GM12878 (cell line): ENCODE measurements at regions not wholly inside any gene's neighbourhood (a gene's known extent, or its start where the extent isn't known, plus 50 kb on each side); places are given as distances from the start of the nearest gene placed in this dataset.

Experiments used
- ATAC-seq: fragments of 200-7000 bp; cut with Tn5 transposase; 3 replicates; pipeline ENCODE4 v1.9.1; 2020; ENCODE audit warnings: mild to moderate bottlenecking, moderate library complexity
- BruUV-seq: library from RNA; stranded (reverse); fragments of 400-500 nt; replicated peaks from 2 replicates; lab custom pipeline; 2021; lab: Mats Ljungman, UMichigan
- CTCF ChIA-PET: fragments of 300-600 bp; sonication (Branson Sonifier 250); formaldehyde crosslinking; extraction: SDS; loops from one replicate; lab custom pipeline; 2021; ENCODE audit warnings: inconsistent platforms; lab: Yijun Ruan, JAX
- POLR2A ChIA-PET: fragments of 350-600 bp; formaldehyde crosslinking; extraction: SDS; loops from one replicate; lab custom pipeline; 2021; ENCODE audit warnings: inconsistent platforms; lab: Charles Lee
- RAD21 ChIA-PET: fragments of 300-600 bp; sonication (Branson Sonifier 250); formaldehyde crosslinking; loops from one replicate; lab custom pipeline; 2023; ENCODE audit warnings: antibody characterized with exemption; ENCODE audit not compliant: unreplicated experiment; lab: Charles Lee
- SMC1A ChIA-PET: fragments of 300-600 bp; sonication (Branson Sonifier 250); formaldehyde crosslinking; loops from one replicate; lab custom pipeline; 2023; ENCODE audit not compliant: unreplicated experiment, uncharacterized antibody; lab: Charles Lee
- DNase-seq: peaks from one replicate; pipeline ENCODE4 v3.0.0-alpha.2; 2011; ENCODE audit warnings: low read depth, low spot score
- FAIRE-seq: peaks from 3 replicates; lab custom pipeline; 2011; peaks lifted over from hg19 to GRCh38; lab: Jason Lieb, UNC
- H2AFZ ChIP-seq: 2 replicates; pipeline ENCODE4 v1.6.0; 2011; ENCODE audit warnings: low read depth, low read length, control low read depth; ENCODE audit not compliant: control insufficient read depth
- H3K27ac ChIP-seq: 2 replicates; pipeline ENCODE4 v1.5.1; 2011; ENCODE audit warnings: control low read depth; ENCODE audit not compliant: control insufficient read depth, insufficient read depth
- H3K27me3 ChIP-seq, 2 experiments: replicated peaks in 1 of 2; 2 replicates each; pipeline versions ENCODE4 v1.6.0 to v1.6.1; 2011; ENCODE audit warnings: low read length in 1 of 2; ENCODE audit not compliant: control insufficient read depth in 2 of 2, insufficient read depth in 2 of 2
- H3K36me3 ChIP-seq, 2 experiments: 2 replicates each; pipeline ENCODE4 v1.5.1; 2011; ENCODE audit warnings: low read length in 1 of 2; ENCODE audit not compliant: control insufficient read depth in 2 of 2, insufficient read depth in 2 of 2
- H3K4me1 ChIP-seq: 2 replicates; pipeline ENCODE4 v1.6.1; 2011; ENCODE audit warnings: mild to moderate bottlenecking, low read length, moderate library complexity, mixed read lengths; ENCODE audit not compliant: control insufficient read depth, insufficient read depth
- H3K4me2 ChIP-seq: 2 replicates; pipeline ENCODE4 v1.6.0; 2011; ENCODE audit warnings: control low read depth; ENCODE audit not compliant: control insufficient read depth, insufficient read depth
- H3K4me3 ChIP-seq: fragments of 200-600 bp; sonication (generic); 2 replicates; pipeline ENCODE4 v1.5.1; 2016
- H3K79me2 ChIP-seq: 2 replicates; pipeline ENCODE4 v1.6.0; 2011; ENCODE audit warnings: low read length; ENCODE audit not compliant: control insufficient read depth, insufficient read depth
- H3K9ac ChIP-seq: 2 replicates; pipeline ENCODE4 v1.8.0; 2011; ENCODE audit warnings: low read length, control low read depth, mixed read lengths; ENCODE audit not compliant: control insufficient read depth, insufficient read depth
- H3K9me3 ChIP-seq: replicated peaks from 3 replicates; pipeline ENCODE4 v1.5.1; 2011; ENCODE audit warnings: mild to moderate bottlenecking, low read length; ENCODE audit not compliant: control insufficient read depth, insufficient read depth
- H4K20me1 ChIP-seq: 2 replicates; pipeline ENCODE4 v1.6.0; 2011; ENCODE audit not compliant: control insufficient read depth, insufficient read depth
- ATF7 ChIP-seq: fragments of 450-650 bp; IDR thresholded peaks from 2 replicates; pipeline ENCODE4 v1.6.1; 2016; ENCODE audit warnings: low read depth, mild to moderate bottlenecking
- BCL11A ChIP-seq: IDR thresholded peaks from 2 replicates; pipeline ENCODE4 v1.6.1; 2011; ENCODE audit warnings: low read depth, low read length
- CHD2 ChIP-seq: IDR thresholded peaks from 2 replicates; pipeline ENCODE4 v1.6.1; 2011; ENCODE audit warnings: low read depth, low read length, improper control_type of control experiment, borderline replicate concordance
- DPF2 ChIP-seq: fragments of 450-650 bp; IDR thresholded peaks from 2 replicates; pipeline ENCODE4 v1.6.1; 2017; ENCODE audit warnings: mild to moderate bottlenecking
- IKZF1 ChIP-seq: fragments of 450-650 bp; conservative IDR thresholded peaks from 2 replicates; pipeline ENCODE4 v1.6.1; 2017; ENCODE audit warnings: antibody characterized with exemption, mild to moderate bottlenecking
- IRF4 ChIP-seq: IDR thresholded peaks from 2 replicates; pipeline ENCODE4 v1.6.1; 2011; ENCODE audit warnings: low read depth, low read length
- IRF5 ChIP-seq: fragments of 450-650 bp; IDR thresholded peaks from 2 replicates; pipeline ENCODE4 v1.6.1; 2017; ENCODE audit warnings: borderline replicate concordance
- KDM1A ChIP-seq: fragments of 200-600 bp; sonication (generic); IDR thresholded peaks from 2 replicates; pipeline ENCODE4 v1.6.1; 2016; ENCODE audit warnings: borderline replicate concordance
- MTA2 ChIP-seq: fragments of 450-650 bp; IDR thresholded peaks from 2 replicates; pipeline ENCODE4 v1.6.1; 2016; ENCODE audit warnings: low read depth, mild to moderate bottlenecking, moderate library complexity
- NFIC ChIP-seq: IDR thresholded peaks from 2 replicates; pipeline ENCODE4 v1.6.1; 2012; ENCODE audit warnings: low read depth, mild to moderate bottlenecking, inconsistent platforms, low read length, moderate library complexity
- NR2C1 ChIP-seq: fragments of 450-650 bp; IDR thresholded peaks from 2 replicates; pipeline ENCODE4 v1.6.1; 2017; ENCODE audit warnings: antibody characterized with exemption, mild to moderate bottlenecking, moderate library complexity
- NR2F1 ChIP-seq: fragments of 450-650 bp; conservative IDR thresholded peaks from 2 replicates; pipeline ENCODE4 v1.6.1; 2017; ENCODE audit warnings: mild to moderate bottlenecking
- RAD21 ChIP-seq: IDR thresholded peaks from 2 replicates; pipeline ENCODE4 v1.6.1; 2011; ENCODE audit warnings: mild to moderate bottlenecking, low read depth, low read length, moderate library complexity; ENCODE audit not compliant: insufficient read depth
- RBBP5 ChIP-seq: fragments of 200-600 bp; sonication (generic); conservative IDR thresholded peaks from 2 replicates; pipeline ENCODE4 v1.6.1; 2016
- SMARCA5 ChIP-seq: fragments of 450-650 bp; IDR thresholded peaks from 2 replicates; pipeline ENCODE4 v1.6.1; 2017; ENCODE audit warnings: mild to moderate bottlenecking
- TBL1XR1 ChIP-seq: IDR thresholded peaks from 2 replicates; pipeline ENCODE4 v1.6.1; 2012; ENCODE audit warnings: low read depth, low read length, improper control_type of control experiment
- TCF3 ChIP-seq: IDR thresholded peaks from 2 replicates; pipeline ENCODE4 v1.6.1; 2012; ENCODE audit warnings: low read depth, mild to moderate bottlenecking, low read length, borderline replicate concordance; ENCODE audit not compliant: insufficient read depth
- YBX1 ChIP-seq: fragments of 450-650 bp; IDR thresholded peaks from 2 replicates; pipeline ENCODE4 v1.6.1; 2016; ENCODE audit warnings: antibody characterized with exemption
- YY1 ChIP-seq: IDR thresholded peaks from 2 replicates; pipeline ENCODE4 v1.6.1; 2011; ENCODE audit warnings: low read depth, mild to moderate bottlenecking, low read length
- WGBS: methylation state at CpG from one replicate; pipeline ENCODE4 v1.1.6; 2016; ENCODE audit warnings: low lambda C conversion rate; ENCODE audit not compliant: insufficient replicate concordance, insufficient coverage; ENCODE audit errors: missing lambda C conversion rate; 5-methylcytosine and 5-hydroxymethylcytosine counted together
- in situ Hi-C: fragments of 300-500 bp; cut with MboI; formaldehyde crosslinking; loops from 9 replicates; pipeline ENCODE4 v1.14.3; 2018; ENCODE audit warnings: mixed read lengths
- intact Hi-C: fragments of 100-400 bp; cut with micrococcal nuclease; formaldehyde crosslinking; loops from one replicate; pipeline ENCODE4 v1.14.2; 2022; ENCODE audit not compliant: unreplicated experiment
- TF ChIP-seq, protein P1 (sequence below): fragments of 450-650 bp; IDR thresholded peaks from 2 replicates; pipeline ENCODE4 v1.6.1; 2017; ENCODE audit warnings: low read depth, mild to moderate bottlenecking, moderate library complexity
- TF ChIP-seq, protein P2 (sequence below): fragments of 450-650 bp; IDR thresholded peaks from 2 replicates; pipeline ENCODE4 v1.6.1; 2017; ENCODE audit warnings: mild to moderate bottlenecking, low read depth, inconsistent platforms; ENCODE audit not compliant: poor library complexity, severe bottlenecking

DNA sequence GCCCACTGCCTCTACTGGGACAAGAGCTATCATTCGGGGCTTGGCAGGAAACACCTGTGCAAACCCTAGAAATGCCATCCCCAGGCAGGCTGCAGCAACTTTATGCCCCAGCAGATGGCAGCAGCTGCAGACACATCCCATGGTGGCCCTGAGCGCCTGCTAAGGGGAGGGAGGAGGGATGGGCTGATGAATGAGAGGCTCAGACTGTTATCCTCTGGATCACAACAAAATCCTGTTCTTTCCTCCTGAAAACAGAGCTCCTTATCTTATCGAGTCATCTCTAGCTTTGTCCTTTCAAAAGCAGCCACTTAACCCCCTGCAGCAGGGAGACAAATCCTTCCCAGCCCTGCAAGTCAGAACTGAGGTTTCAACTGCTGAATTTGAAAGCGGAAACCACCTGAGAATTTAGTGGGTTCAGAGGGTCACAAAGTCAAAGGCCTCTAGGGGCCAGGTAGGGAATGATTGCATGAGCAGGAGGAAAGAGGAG lies 90.6 kb upstream of the PROK2 start:
- no peaks in the 10 kb centered on the region for H4K20me1 ChIP-seq
- RAD21 ChIA-PET, result interaction anchor here (0.6 to 4.1 kb wide), 29 partner anchors 9 to 1211 kb away, joined by 3 to 20 read pairs (median 4); no protein-coding TSS in a partner anchor
- H3K4me1 ChIP-seq, result peaks cover 19% of the 10 kb centered on the region
- peak overlapping the region; percentile 56 for H3K4me2 ChIP-seq
- no peak overlapping the region for H3K9ac ChIP-seq
- CTCF ChIA-PET, result interaction anchor here (0.6 to 8.5 kb wide), 54 partner anchors 9 to 1777 kb away, joined by 3 to 122 read pairs (median 4); no protein-coding TSS in a partner anchor
- ATAC-seq, result peak; percentile 98
- BruUV-seq, result no TSS peak
- DNase-seq, result peak; percentile 50
- WGBS, result 4% methylated on average over 4 of the region's 4 CpGs
- FAIRE-seq, result peak; percentile 35
- in situ Hi-C loops (loop anchor here (10.0 kb wide), 1 partner anchor 1209 kb away; no protein-coding TSS in a partner anchor), intact Hi-C loops (loop anchor here (1.0 to 10.0 kb wide), 8 partner anchors 52 to 947 kb away; partner anchors contain the start of gene RYBP)
- H2AFZ ChIP-seq, result peak overlapping the region; percentile 46
- H3K36me3 ChIP-seq, result no peaks in the 10 kb centered on the region
- no peak overlapping the region for H3K4me3 ChIP-seq
- H3K9me3 ChIP-seq, result no peaks in the 10 kb centered on the region
- H3K79me2 ChIP-seq, result no peaks in the 10 kb centered on the region
- POLR2A ChIA-PET, result interaction anchor here (0.5 kb wide), 1 partner anchor 481 kb away, joined by 6 read pairs; no protein-coding TSS in a partner anchor
- SMC1A ChIA-PET, result interaction anchor here (0.7 to 3.9 kb wide), 30 partner anchors 10 to 976 kb away, joined by 3 to 36 read pairs (median 3); no protein-coding TSS in a partner anchor
- no peak overlapping the region for H3K27ac ChIP-seq
- H3K27me3 ChIP-seq, result no peaks in the 10 kb centered on the region
- peak; percentile 38; the same call in 1 of the 2 replicates for TF ChIP-seq NR2C1
- TF ChIP-seq CHD2, result 0 out of 2 replicates have a peak, but pooled peaks have one; percentile 39
- peak; percentile 15; the same call in 1 of the 2 replicates for TF ChIP-seq IRF4
- peak; percentile 83 for TF ChIP-seq YY1
- TF ChIP-seq, protein P1, sequence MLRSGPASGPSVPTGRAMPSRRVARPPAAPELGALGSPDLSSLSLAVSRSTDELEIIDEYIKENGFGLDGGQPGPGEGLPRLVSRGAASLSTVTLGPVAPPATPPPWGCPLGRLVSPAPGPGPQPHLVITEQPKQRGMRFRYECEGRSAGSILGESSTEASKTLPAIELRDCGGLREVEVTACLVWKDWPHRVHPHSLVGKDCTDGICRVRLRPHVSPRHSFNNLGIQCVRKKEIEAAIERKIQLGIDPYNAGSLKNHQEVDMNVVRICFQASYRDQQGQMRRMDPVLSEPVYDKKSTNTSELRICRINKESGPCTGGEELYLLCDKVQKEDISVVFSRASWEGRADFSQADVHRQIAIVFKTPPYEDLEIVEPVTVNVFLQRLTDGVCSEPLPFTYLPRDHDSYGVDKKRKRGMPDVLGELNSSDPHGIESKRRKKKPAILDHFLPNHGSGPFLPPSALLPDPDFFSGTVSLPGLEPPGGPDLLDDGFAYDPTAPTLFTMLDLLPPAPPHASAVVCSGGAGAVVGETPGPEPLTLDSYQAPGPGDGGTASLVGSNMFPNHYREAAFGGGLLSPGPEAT, result 0 out of 2 replicates have a peak, but pooled peaks have one; percentile 32
- TF ChIP-seq, protein P2, sequence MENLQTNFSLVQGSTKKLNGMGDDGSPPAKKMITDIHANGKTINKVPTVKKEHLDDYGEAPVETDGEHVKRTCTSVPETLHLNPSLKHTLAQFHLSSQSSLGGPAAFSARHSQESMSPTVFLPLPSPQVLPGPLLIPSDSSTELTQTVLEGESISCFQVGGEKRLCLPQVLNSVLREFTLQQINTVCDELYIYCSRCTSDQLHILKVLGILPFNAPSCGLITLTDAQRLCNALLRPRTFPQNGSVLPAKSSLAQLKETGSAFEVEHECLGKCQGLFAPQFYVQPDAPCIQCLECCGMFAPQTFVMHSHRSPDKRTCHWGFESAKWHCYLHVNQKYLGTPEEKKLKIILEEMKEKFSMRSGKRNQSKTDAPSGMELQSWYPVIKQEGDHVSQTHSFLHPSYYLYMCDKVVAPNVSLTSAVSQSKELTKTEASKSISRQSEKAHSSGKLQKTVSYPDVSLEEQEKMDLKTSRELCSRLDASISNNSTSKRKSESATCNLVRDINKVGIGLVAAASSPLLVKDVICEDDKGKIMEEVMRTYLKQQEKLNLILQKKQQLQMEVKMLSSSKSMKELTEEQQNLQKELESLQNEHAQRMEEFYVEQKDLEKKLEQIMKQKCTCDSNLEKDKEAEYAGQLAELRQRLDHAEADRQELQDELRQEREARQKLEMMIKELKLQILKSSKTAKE, result peak; percentile 23
- no peak; the same call in 1 of the 2 replicates for TF ChIP-seq DPF2
- 0 out of 2 replicates have a peak, but pooled peaks have one; percentile 15 for TF ChIP-seq MTA2
- TF ChIP-seq TBL1XR1, result peak; percentile 55; the same call in 1 of the 2 replicates
- TF ChIP-seq BCL11A, result peak; percentile 8; the same call in 1 of the 2 replicates
- TF ChIP-seq IRF5, result no peak
- peak; percentile 46; the same call in 1 of the 2 replicates for TF ChIP-seq SMARCA5
- peak; percentile 51; the same call in 1 of the 2 replicates for TF ChIP-seq IKZF1
- peak; percentile 87 for TF ChIP-seq TCF3
- no peak for TF ChIP-seq KDM1A
- no peak for TF ChIP-seq YBX1
- peak; percentile 93 for TF ChIP-seq RAD21
- TF ChIP-seq ATF7, result 0 out of 2 replicates have a peak, but pooled peaks have one; percentile 13
- peak; percentile 55; the same call in 1 of the 2 replicates for TF ChIP-seq NFIC
- no peak for TF ChIP-seq RBBP5
- TF ChIP-seq NR2F1, result peak; percentile 91
